IMR-90 (cell line): ENCODE measurements at regions not wholly inside any gene's neighbourhood (a gene's known extent, or its start where the extent isn't known, plus 50 kb on each side); places are given as distances from the start of the nearest gene placed in this dataset.

ENCODE experiments used
- ATAC-seq: fragments of 200-7000 bp; cut with Tn5 transposase; 2 replicates; pipeline ENCODE4 v1.9.1; 2020; ENCODE audit warnings: low read depth, mild to moderate bottlenecking, moderate library complexity
- BruUV-seq: library from RNA; stranded (reverse); fragments of 400-500 nt; replicated peaks from 2 replicates; lab custom pipeline; 2021; lab: Mats Ljungman, UMichigan
- CTCF ChIA-PET: fragments of 300-600 bp; formaldehyde crosslinking; extraction: SDS; loops from one replicate; lab custom pipeline; 2021; ENCODE audit warnings: antibody characterized with exemption; lab: Yijun Ruan, JAX
- POLR2A ChIA-PET: fragments of 300-600 bp; sonication (Branson Sonifier 250); formaldehyde crosslinking; loops from one replicate; lab custom pipeline; 2022; ENCODE audit warnings: antibody characterized with exemption; ENCODE audit not compliant: unreplicated experiment; lab: Charles Lee
- DNase-seq: peaks from one replicate; pipeline ENCODE4 v3.0.0; 2013
- H2AFZ ChIP-seq: replicated peaks from 2 replicates; pipeline ENCODE3; 2013; ENCODE audit warnings: low read length, mild to moderate bottlenecking; ENCODE audit not compliant: poor library complexity
- H2AK5ac ChIP-seq: 2 replicates; pipeline ENCODE4 v1.6.1; 2013; ENCODE audit warnings: low read depth, low read length, inconsistent platforms
- H2AK9ac ChIP-seq: replicated peaks from 2 replicates; pipeline ENCODE3; 2013; ENCODE audit warnings: mild to moderate bottlenecking, low read depth, low read length, moderate library complexity; ENCODE audit not compliant: poor library complexity
- H2BK120ac ChIP-seq: 2 replicates; pipeline ENCODE4 v1.6.1; 2013; ENCODE audit warnings: low read depth, low read length, inconsistent platforms
- H2BK15ac ChIP-seq: 3 replicates; pipeline ENCODE4 v1.6.1; 2013; ENCODE audit warnings: low read depth, low read length, inconsistent platforms
- H2BK20ac ChIP-seq: 2 replicates; pipeline ENCODE4 v1.6.1; 2013; ENCODE audit warnings: low read depth, mild to moderate bottlenecking, inconsistent platforms, low read length, moderate library complexity
- H2BK5ac ChIP-seq: 2 replicates; pipeline ENCODE4 v1.6.1; 2013; ENCODE audit warnings: mild to moderate bottlenecking, low read depth, low read length, inconsistent platforms; ENCODE audit not compliant: poor library complexity, severe bottlenecking
- H3K14ac ChIP-seq: replicated peaks from 2 replicates; pipeline ENCODE4 v1.6.1; 2013; ENCODE audit warnings: low read depth, low read length, inconsistent platforms
- H3K18ac ChIP-seq: 2 replicates; pipeline ENCODE4 v1.6.1; 2013; ENCODE audit warnings: low read depth, low read length, control low read depth
- H3K23ac ChIP-seq: 2 replicates; pipeline ENCODE4 v1.6.1; 2013; ENCODE audit warnings: low read depth, low read length, inconsistent platforms
- H3K27ac ChIP-seq: 2 replicates; pipeline ENCODE4 v1.5.1; 2013; ENCODE audit warnings: mild to moderate bottlenecking, control low read depth, low read length; ENCODE audit not compliant: insufficient read depth
- H3K27me3 ChIP-seq: 2 replicates; pipeline ENCODE4 v1.6.1; 2013; ENCODE audit warnings: low read length; ENCODE audit not compliant: control insufficient read depth, insufficient read depth
- H3K36me3 ChIP-seq: 2 replicates; pipeline ENCODE4 v1.6.1; 2013; ENCODE audit warnings: low read length, mixed read lengths; ENCODE audit not compliant: control insufficient read depth, insufficient read depth
- H3K4ac ChIP-seq: 2 replicates; pipeline ENCODE4 v1.6.1; 2013; ENCODE audit warnings: low read depth, low read length, inconsistent platforms
- H3K4me1 ChIP-seq: 2 replicates; pipeline ENCODE4 v1.6.1; 2013; ENCODE audit warnings: low read length, mixed read lengths; ENCODE audit not compliant: control insufficient read depth, insufficient read depth
- H3K4me2 ChIP-seq: 2 replicates; pipeline ENCODE4 v1.6.1; 2013; ENCODE audit warnings: low read depth, mild to moderate bottlenecking, control low read depth, low read length, moderate library complexity
- H3K4me3 ChIP-seq: 2 replicates; pipeline ENCODE4 v1.5.1; 2013; ENCODE audit warnings: low read depth, mild to moderate bottlenecking, control low read depth, low read length, moderate library complexity; ENCODE audit not compliant: insufficient read depth
- H3K56ac ChIP-seq: 2 replicates; pipeline ENCODE4 v1.6.1; 2013; ENCODE audit warnings: low read length, inconsistent platforms; ENCODE audit not compliant: insufficient read depth; ENCODE audit errors: extremely low read depth
- H3K79me1 ChIP-seq, 2 experiments: 2 replicates each; pipeline ENCODE4 v1.6.1; 2013; ENCODE audit warnings: low read length in 2 of 2, inconsistent platforms in 1 of 2, low read depth in 1 of 2
- H3K9ac ChIP-seq: 2 replicates; pipeline ENCODE4 v1.6.1; 2013; ENCODE audit warnings: low read depth, low read length, control low read depth
- H3K9me1 ChIP-seq: 2 replicates; pipeline ENCODE4 v1.6.1; 2013; ENCODE audit warnings: low read length, inconsistent platforms; ENCODE audit not compliant: insufficient read depth
- H3K9me3 ChIP-seq: 2 replicates; pipeline ENCODE4 v1.6.1; 2013; ENCODE audit warnings: low read length; ENCODE audit not compliant: control insufficient read depth, insufficient read depth
- H4K20me1 ChIP-seq: 2 replicates; pipeline ENCODE4 v1.6.1; 2013; ENCODE audit warnings: low read length, inconsistent platforms; ENCODE audit not compliant: insufficient read depth
- H4K5ac ChIP-seq: 2 replicates; pipeline ENCODE4 v1.6.1; 2013; ENCODE audit warnings: mild to moderate bottlenecking, low read depth, low read length, control low read depth
- H4K8ac ChIP-seq, 2 experiments: 2 replicates each; pipeline ENCODE4 v1.6.1; 2013; ENCODE audit warnings: low read depth in 2 of 2, low read length in 2 of 2, control low read depth in 1 of 2, inconsistent platforms in 1 of 2
- H4K91ac ChIP-seq: 2 replicates; pipeline ENCODE4 v1.6.1; 2013; ENCODE audit warnings: low read depth, low read length, inconsistent platforms; ENCODE audit not compliant: insufficient read depth
- BHLHE40 ChIP-seq: fragments of 150-350 bp; IDR thresholded peaks from 2 replicates; pipeline ENCODE4 v1.6.1; 2016; ENCODE audit warnings: mild to moderate bottlenecking, low read depth, low read length
- CEBPB ChIP-seq: IDR thresholded peaks from 2 replicates; pipeline ENCODE4 v1.6.1; 2012; ENCODE audit warnings: low read depth, low read length, improper control_type of control experiment
- CHD1 ChIP-seq: IDR thresholded peaks from 2 replicates; pipeline ENCODE4 v1.6.1; 2012; ENCODE audit warnings: low read depth, low read length, improper control_type of control experiment
- CTCF ChIP-seq: conservative IDR thresholded peaks from 2 replicates; pipeline ENCODE4 v1.5.1; 2012; ENCODE audit warnings: mild to moderate bottlenecking, low read depth, low read length, improper control_type of control experiment
- ELK1 ChIP-seq: fragments of 150-350 bp; IDR thresholded peaks from 2 replicates; pipeline ENCODE4 v1.6.1; 2016; ENCODE audit warnings: low read depth, mild to moderate bottlenecking, low read length, moderate library complexity, borderline replicate concordance
- FOS ChIP-seq: fragments of 150-350 bp; IDR thresholded peaks from 2 replicates; pipeline ENCODE4 v1.6.1; 2016; ENCODE audit warnings: low read depth, low read length
- MAFK ChIP-seq: IDR thresholded peaks from 2 replicates; pipeline ENCODE4 v1.6.1; 2012; ENCODE audit warnings: low read depth, low read length, improper control_type of control experiment
- MAZ ChIP-seq: IDR thresholded peaks from 2 replicates; pipeline ENCODE4 v1.6.1; 2012; ENCODE audit warnings: low read depth, mild to moderate bottlenecking, low read length, improper control_type of control experiment, moderate library complexity, borderline replicate concordance
- MXI1 ChIP-seq: IDR thresholded peaks from 2 replicates; pipeline ENCODE4 v1.6.1; 2012; ENCODE audit warnings: low read depth, mild to moderate bottlenecking, low read length, moderate library complexity, borderline replicate concordance
- NFE2L2 ChIP-seq: fragments of 150-350 bp; IDR thresholded peaks from 2 replicates; pipeline ENCODE4 v1.6.1; 2016; ENCODE audit warnings: low read depth, mild to moderate bottlenecking, low read length
- POLR2A ChIP-seq: IDR thresholded peaks from 2 replicates; pipeline ENCODE4 v1.6.1; 2012; ENCODE audit warnings: mild to moderate bottlenecking, low read depth, low read length
- RAD21 ChIP-seq: IDR thresholded peaks from 2 replicates; pipeline ENCODE4 v1.6.1; 2012; ENCODE audit warnings: low read length, improper control_type of control experiment
- RCOR1 ChIP-seq: IDR thresholded peaks from 2 replicates; pipeline ENCODE4 v1.6.1; 2012; ENCODE audit warnings: mild to moderate bottlenecking, low read length, improper control_type of control experiment; ENCODE audit not compliant: insufficient replicate concordance
- RFX5 ChIP-seq: IDR thresholded peaks from 2 replicates; pipeline ENCODE4 v1.8.0; 2012; ENCODE audit warnings: low read depth, mild to moderate bottlenecking, low read length, moderate library complexity
- SMC3 ChIP-seq: fragments of 150-350 bp; IDR thresholded peaks from 2 replicates; pipeline ENCODE4 v1.6.1; 2016; ENCODE audit warnings: low read depth, mild to moderate bottlenecking, antibody characterized with exemption, low read length, moderate library complexity
- WGBS, 2 experiments: methylation state at CpG; one replicate each; pipeline versions ENCODE4 v1.1.5 to v1.1.7; 2013; ENCODE audit warnings: missing lambda C conversion rate in 2 of 2; ENCODE audit not compliant: insufficient read length in 1 of 2; ENCODE audit errors: extremely low coverage in 2 of 2; 5-methylcytosine and 5-hydroxymethylcytosine counted together
- dilution Hi-C: fragments of 300-500 bp; cut with HindIII; formaldehyde crosslinking; loops from one replicate; pipeline ENCODE4 v1.14.3; 2018; ENCODE audit warnings: low sequenced_read_pairs; ENCODE audit not compliant: unreplicated experiment
- in situ Hi-C: fragments of 300-500 bp; cut with MboI; formaldehyde crosslinking; loops from 3 replicates; pipeline ENCODE4 v1.14.3; 2019; ENCODE audit warnings: low sequenced_read_pairs, inconsistent platforms, mixed read lengths
- intact Hi-C: fragments of 100-400 bp; cut with micrococcal nuclease; formaldehyde crosslinking; loops from 2 replicates; pipeline ENCODE4 v1.10.0; 2022
- TF ChIP-seq, protein P1 (sequence below): fragments of 150-350 bp; IDR thresholded peaks from 2 replicates; pipeline ENCODE4 v1.6.1; 2017; ENCODE audit warnings: mild to moderate bottlenecking, antibody characterized with exemption, low read length, low read depth

DNA sequence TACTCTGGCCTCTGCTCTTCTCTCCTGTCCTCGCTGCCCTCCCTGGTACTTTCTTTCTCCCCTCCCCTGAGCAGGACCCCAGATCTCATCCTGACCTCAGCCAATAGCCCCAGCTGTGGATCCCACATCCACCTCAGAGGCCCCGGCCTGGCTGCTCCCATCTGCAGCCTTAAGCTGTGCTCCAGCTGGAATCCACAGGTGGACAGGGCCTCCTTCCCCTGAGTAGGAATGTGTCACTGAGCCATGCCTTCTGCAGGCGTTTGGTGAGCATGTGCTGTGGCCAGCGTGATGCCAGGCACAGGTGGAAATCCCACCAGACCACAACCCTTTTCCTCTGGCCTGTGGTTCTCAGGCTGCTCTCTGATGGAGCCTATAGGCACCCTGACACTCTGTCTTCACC, 68.9 kb downstream of the C5orf15 start:
- Histone ChIP-seq H3K9ac (no peak overlapping the region), H3K9me3 (no peaks in the 10 kb centered on the region), H4K5ac (no peak overlapping the region), H4K8ac (no peak overlapping the region), H3K36me3 (no peaks in the 10 kb centered on the region), H2BK15ac (no peak overlapping the region), H3K79me1 (no peaks in the 10 kb centered on the region), H4K91ac (no peak overlapping the region), H3K4ac (no peak overlapping the region), H3K4me2 (no peak overlapping the region), H3K27ac (no peak overlapping the region), H2BK5ac (no peak overlapping the region), H2AK9ac (no peak overlapping the region), H2BK120ac (no peak overlapping the region), H2AFZ (no peak overlapping the region), H4K20me1 (no peaks in the 10 kb centered on the region; the same call in 1 of the 2 replicates), H3K56ac (no peak overlapping the region), H2BK20ac (no peak overlapping the region), H3K9me1 (no peaks in the 10 kb centered on the region; the same call in 1 of the 2 replicates), H3K27me3 (peaks cover 36% of the 10 kb centered on the region), H2AK5ac (no peak overlapping the region), H3K4me1 (no peaks in the 10 kb centered on the region), H3K14ac (no peak overlapping the region), H3K18ac (no peak overlapping the region), H3K4me3 (no peak overlapping the region), H3K23ac (no peak overlapping the region)
- ATAC-seq (no peak), DNase-seq (no peak)
- ChIA-PET CTCF (no interaction called here), POLR2A (no interaction called here)
- dilution Hi-C loops: no loop called here
- TF ChIP-seq ELK1 (no peak), SMC3 (no peak), RAD21 (no peak), NFE2L2 (no peak), POLR2A (no peak), MAFK (no peak), RFX5 (no peak), FOS (no peak), RCOR1 (no peak), CEBPB (no peak), CHD1 (no peak), MAZ (no peak), BHLHE40 (no peak), MXI1 (no peak), CTCF (no peak)
- TF ChIP-seq, protein P1, sequence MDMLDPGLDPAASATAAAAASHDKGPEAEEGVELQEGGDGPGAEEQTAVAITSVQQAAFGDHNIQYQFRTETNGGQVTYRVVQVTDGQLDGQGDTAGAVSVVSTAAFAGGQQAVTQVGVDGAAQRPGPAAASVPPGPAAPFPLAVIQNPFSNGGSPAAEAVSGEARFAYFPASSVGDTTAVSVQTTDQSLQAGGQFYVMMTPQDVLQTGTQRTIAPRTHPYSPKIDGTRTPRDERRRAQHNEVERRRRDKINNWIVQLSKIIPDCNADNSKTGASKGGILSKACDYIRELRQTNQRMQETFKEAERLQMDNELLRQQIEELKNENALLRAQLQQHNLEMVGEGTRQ: no peak
- intact Hi-C loops: no loop called here
- whole genome bisulfite sequencing, 2 experiments: 44% methylated on average over 2 of the region's 4 CpGs; no CpG with 5 or more reads in 1 of the 2 experiments
- in situ Hi-C loops: no loop called here
- no TSS peak for BruUV-seq
